K562 (cell line): ENCODE measurements at regions not wholly inside any gene's neighbourhood (a gene's known extent, or its start where the extent isn't known, plus 50 kb on each side); places are given as distances from the start of the nearest gene placed in this dataset.
"Not testable (repeated sequence)": the region's sequence is repeated elsewhere in the genome, so short reads cannot be mapped to it uniquely, and the experiment has no call there.

Source experiments
- BHLHE40 ChIP-seq: IDR thresholded peaks from 2 replicates; pipeline ENCODE4 v1.6.1; 2011; ENCODE audit warnings: low read length, improper control_type of control experiment
- CEBPB ChIP-seq: fragments of 450-650 bp; IDR thresholded peaks from 2 replicates; pipeline ENCODE4 v1.6.1; 2016; ENCODE audit warnings: missing genetic modification characterization, missing compliant biosample characterization
- CHD2 ChIP-seq: IDR thresholded peaks from 2 replicates; pipeline ENCODE4 v1.6.1; 2011; ENCODE audit warnings: low read depth, low read length
- GABPA ChIP-seq: fragments of 200-800 bp; sonication (Bioruptor generic); conservative IDR thresholded peaks from 2 replicates; pipeline ENCODE4 v1.6.1; 2016; ENCODE audit warnings: low read depth, missing genetic modification characterization, missing compliant biosample characterization
- KLF10 ChIP-seq: fragments of 250-450 bp; sonication (Bioruptor Pico); IDR thresholded peaks from 2 replicates; pipeline ENCODE4 v1.6.1; 2021; ENCODE audit warnings: matching md5 sums
- L3MBTL2 ChIP-seq: fragments of 450-650 bp; IDR thresholded peaks from 2 replicates; pipeline ENCODE4 v1.6.1; 2016; ENCODE audit warnings: mild to moderate bottlenecking, moderate library complexity
- POLR2A ChIP-seq: fragments of 450-650 bp; conservative IDR thresholded peaks from 2 replicates; pipeline ENCODE4 v1.6.1; 2016
- RAD21 ChIP-seq, 2 experiments: fragments of 250-450 bp in 1 of 2; fragments of 450-650 bp in 1 of 2; sonication (Bioruptor Pico) in 1 of 2; formaldehyde crosslinking in 1 of 2; IDR thresholded peaks in 1 of 2; conservative IDR thresholded peaks in 1 of 2; 2 replicates each; pipeline versions ENCODE4 v1.4.0 to v1.8.0; 2020 to 2022; ENCODE audit warnings: mild to moderate bottlenecking in 2 of 2, moderate library complexity in 1 of 2
- SIX5 ChIP-seq, 2 experiments: IDR thresholded peaks; 2 replicates each; pipeline ENCODE4 v1.6.1; 2011; ENCODE audit warnings: low read length in 2 of 2, borderline replicate concordance in 1 of 2, low read depth in 1 of 2, mild to moderate bottlenecking in 1 of 2, moderate library complexity in 1 of 2; ENCODE audit not compliant: insufficient read depth in 1 of 2
- ZNF695 ChIP-seq: fragments of 450-650 bp; formaldehyde crosslinking; IDR thresholded peaks from 2 replicates; pipeline ENCODE4 v1.4.0; 2020; ENCODE audit warnings: mild to moderate bottlenecking, moderate library complexity
- TF ChIP-seq, protein P1 (sequence below), 3 experiments: IDR thresholded peaks in 2 of 3; conservative IDR thresholded peaks in 1 of 3; 2 replicates each; pipeline ENCODE4 v1.5.1; 2011 to 2012; ENCODE audit warnings: low read length in 3 of 3, mild to moderate bottlenecking in 3 of 3, control low read depth in 2 of 3, improper control_type of control experiment in 1 of 3, inconsistent platforms in 1 of 3, low read depth in 1 of 3, mixed read lengths in 1 of 3, moderate library complexity in 1 of 3; ENCODE audit not compliant: insufficient read depth in 2 of 3

- TF ChIP-seq POLR2A; GABPA; RAD21 (CRISPR knock-in tag; conservative IDR thresholded peaks at IDR 0.05 in 1 of 2, IDR thresholded peaks at IDR 0.05 in 1 of 2); KLF10 (CRISPR knock-in tag); L3MBTL2; CEBPB (tag); BHLHE40; SIX5 (IDR thresholded peaks at IDR 0.05; ENCODE audit: borderline replicate concordance in 1 of 2, insufficient read depth in 1 of 2, low read depth in 1 of 2, low read length in 2 of 2); CHD2; ZNF695 (CRISPR knock-in tag): not testable (repeated sequence)
- TF ChIP-seq, protein P1, sequence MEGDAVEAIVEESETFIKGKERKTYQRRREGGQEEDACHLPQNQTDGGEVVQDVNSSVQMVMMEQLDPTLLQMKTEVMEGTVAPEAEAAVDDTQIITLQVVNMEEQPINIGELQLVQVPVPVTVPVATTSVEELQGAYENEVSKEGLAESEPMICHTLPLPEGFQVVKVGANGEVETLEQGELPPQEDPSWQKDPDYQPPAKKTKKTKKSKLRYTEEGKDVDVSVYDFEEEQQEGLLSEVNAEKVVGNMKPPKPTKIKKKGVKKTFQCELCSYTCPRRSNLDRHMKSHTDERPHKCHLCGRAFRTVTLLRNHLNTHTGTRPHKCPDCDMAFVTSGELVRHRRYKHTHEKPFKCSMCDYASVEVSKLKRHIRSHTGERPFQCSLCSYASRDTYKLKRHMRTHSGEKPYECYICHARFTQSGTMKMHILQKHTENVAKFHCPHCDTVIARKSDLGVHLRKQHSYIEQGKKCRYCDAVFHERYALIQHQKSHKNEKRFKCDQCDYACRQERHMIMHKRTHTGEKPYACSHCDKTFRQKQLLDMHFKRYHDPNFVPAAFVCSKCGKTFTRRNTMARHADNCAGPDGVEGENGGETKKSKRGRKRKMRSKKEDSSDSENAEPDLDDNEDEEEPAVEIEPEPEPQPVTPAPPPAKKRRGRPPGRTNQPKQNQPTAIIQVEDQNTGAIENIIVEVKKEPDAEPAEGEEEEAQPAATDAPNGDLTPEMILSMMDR (IDR thresholded peaks at IDR 0.05 in 2 of 3, conservative IDR thresholded peaks at IDR 0.05 in 1 of 3; ENCODE audit: insufficient read depth in 2 of 3, low read depth in 1 of 3, low read length in 3 of 3) = not testable (repeated sequence)
These were observed 301.2 kb downstream of the BCL2L11 start for GRCh38 chr2:111421949-111422348.
